Effector CD4-positive, alpha-beta T cell (primary cell): ENCODE measurements at regions not wholly inside any gene's neighbourhood (a gene's known extent, or its start where the extent isn't known, plus 50 kb on each side); places are given as distances from the start of the nearest gene placed in this dataset.
"Not testable (repeated sequence)": the region's sequence is repeated elsewhere in the genome, so short reads cannot be mapped to it uniquely, and the experiment has no call there.

Experiments used
- DNase-seq: peaks from one replicate; pipeline ENCODE4 v3.0.0-alpha.2; 2020

GRCh38 chr10:6794841-6795240 is 214.8 kb upstream of the PRKCQ start:
- not testable (repeated sequence) for DNase-seq

GRCh38 chr10:6794441-6794840 is 214.4 kb upstream of the PRKCQ start:
- DNase-seq: no peak

DNA sequence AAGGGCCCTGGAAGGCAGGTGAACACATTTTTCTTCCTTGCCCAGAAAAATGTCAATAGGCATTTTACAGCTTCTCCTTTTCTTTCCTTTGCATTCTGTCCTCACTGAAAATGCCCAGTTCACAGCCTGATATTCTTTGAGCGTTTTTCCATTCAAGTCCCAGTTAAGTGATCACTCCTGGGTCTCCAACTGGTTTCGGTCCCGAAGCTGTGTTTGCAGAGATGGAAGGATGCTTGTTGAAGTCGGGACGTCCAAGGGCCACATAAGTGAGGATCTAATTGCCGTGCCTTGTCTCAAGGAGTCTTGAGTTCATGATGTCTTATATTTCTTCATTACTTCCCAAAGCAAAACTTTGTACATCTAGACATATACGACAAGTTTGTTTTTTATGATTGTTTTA is 208.7 kb upstream of the PRKCQ start:
- no peak for DNase-seq

GRCh38 chr10:6788231-6788630 is 208.2 kb upstream of the PRKCQ start:
- no peak for DNase-seq

GRCh38 chr10:6787718-6788117 is 207.6 kb upstream of the PRKCQ start:
- no peak for DNase-seq

GRCh38 chr10:6787091-6787490 is 207.0 kb upstream of the PRKCQ start:
- no peak for DNase-seq

- DNase-seq: no peak
Measured at GRCh38 chr10:6786579-6787031, 206.5 kb upstream of the PRKCQ start.

DNA sequence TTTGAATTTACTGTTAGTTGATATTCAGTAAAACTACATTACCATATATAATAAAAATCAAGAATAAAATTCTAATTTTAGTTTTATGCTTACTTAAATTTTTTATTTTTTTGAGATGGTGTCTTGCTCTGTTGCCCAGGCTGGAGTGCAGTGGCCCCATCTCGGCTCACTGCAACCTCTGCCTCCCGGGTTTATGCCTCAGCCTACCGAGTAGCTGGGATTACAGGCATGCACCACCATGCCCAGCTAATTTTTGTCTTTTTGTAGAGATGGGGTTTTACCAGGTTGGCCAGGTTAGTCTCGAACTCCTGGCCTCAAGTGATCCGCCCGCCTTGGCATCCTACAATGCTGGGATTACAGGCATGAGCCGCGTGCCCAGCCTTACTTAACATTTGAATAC is 204.4 kb upstream of the PRKCQ start:
- not testable (repeated sequence) for DNase-seq

DNA sequence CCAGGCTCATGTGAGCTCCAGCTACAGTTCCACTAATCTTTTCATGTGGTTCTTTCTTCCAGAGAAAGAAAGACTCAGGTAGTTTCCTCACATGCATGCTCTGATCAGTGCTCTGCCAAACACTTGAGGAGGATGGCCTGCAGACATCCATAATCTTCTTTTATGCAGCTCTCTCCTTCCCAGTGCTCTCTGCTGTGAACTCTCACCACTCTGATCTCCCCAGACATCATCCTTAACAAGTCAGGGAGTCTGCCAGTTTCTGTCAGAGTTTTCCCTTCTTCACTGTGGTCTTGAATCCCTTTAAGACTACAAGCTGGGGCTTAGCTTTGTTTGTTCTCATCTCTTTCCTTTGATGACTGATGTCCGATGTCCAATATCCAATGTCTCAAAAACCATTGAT is 203.4 kb upstream of the PRKCQ start:
- no peak for DNase-seq

DNA sequence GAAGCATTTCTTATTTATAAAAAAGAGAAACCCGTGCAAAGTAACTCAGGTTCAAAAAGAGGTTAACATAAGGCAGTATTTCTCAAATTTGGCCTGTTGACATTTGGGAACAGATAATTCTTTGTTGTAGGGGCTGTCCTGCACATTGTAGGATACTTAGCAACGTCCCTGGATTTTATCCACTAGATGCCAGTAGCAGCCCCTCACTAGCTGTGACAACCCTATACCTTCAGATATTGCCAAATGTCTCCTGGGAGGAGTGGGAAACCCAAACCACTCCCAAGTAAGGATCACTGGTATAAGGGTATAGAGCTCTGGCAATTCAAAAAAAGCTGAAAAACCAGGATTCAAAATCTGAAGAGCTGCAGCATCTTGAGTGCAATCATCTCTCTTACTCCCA is 202.3 kb upstream of the PRKCQ start:
- no peak for DNase-seq

DNA sequence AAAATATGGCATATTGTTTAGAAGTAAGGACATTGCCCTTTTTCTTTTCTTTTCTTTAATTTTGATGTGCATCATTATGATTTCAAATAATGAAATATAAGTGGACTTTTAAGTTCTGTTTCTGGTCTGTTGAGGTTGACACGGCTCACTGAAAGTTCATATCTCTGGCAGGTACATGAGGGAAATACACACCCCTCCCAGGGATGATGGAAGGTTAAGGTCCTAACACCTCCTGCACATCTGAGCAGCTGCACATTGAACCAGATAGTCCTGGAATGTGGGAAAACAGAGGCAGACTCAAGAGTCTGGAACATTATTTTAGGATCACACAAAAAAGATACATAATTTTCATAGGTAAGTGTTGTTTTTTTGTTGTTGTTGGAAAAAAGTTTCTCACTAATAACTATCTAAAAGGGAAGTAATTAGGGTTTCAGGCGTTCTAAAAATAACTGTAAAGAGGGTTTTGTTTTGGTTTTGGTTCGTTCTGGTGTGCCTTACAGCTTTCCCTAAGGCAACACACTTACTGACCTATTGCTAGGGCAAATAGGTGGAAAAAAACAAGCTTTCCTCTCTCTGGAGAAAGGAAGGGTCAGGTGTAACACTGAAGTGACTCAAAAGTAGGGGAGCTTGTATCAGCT is 201.2 kb upstream of the PRKCQ start:
- DNase-seq: no peak

DNA sequence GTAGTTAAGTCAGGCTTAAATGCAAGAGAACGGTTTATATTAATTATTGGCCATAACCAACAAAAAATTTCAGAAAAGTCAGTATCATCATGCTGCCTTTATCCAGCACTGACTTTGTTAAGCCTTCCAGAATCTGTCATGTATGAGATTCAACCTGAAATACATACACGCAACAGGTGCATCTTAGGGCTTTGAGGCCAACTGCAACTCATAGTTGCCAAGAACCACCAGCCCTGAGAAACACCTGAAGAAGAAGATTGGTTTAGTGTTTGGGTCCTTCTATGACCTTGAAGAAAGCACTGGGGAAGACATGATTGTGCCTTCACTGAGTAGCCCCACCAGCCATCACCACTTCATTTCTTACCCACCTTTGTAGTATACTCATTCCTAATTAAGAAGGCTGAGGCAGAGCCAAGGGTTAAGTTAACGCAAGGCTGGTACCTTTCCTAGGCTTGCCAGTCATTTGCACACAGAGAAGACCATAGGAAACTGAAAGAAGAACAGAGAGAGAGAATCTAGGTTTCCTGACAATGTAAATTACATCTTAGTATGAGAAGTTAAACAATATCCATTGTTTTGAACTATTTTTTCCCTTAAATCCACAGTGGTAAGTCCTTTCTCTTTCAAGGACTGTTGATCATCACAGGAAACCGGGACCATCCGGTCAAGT is 200.1 kb upstream of the PRKCQ start:
- DNase-seq: no peak

GRCh38 chr10:6778992-6779701 is 199.1 kb upstream of the PRKCQ start:
- no peak for DNase-seq

DNA sequence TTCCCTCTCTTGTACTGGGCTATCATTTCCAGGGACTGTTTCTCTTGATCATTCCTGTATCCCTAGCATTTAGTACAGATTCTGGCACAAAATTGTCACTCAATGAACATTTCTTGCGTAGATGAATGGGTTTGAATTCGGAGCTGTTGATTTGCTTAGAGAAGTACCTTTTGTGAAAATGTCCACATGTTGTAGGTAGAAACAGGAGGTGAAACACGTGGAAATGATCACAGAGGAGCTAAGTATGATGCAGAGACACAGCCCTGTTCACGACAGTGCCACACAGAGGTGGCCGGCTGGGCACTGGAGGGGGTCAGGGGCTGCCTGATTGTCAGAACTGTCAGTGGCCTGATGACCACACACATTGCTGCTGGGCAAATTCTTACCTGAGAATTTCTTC is 196.1 kb upstream of the PRKCQ start:
- no peak for DNase-seq

GRCh38 chr10:6774406-6774805 is 194.3 kb upstream of the PRKCQ start:
- DNase-seq: no peak

DNA sequence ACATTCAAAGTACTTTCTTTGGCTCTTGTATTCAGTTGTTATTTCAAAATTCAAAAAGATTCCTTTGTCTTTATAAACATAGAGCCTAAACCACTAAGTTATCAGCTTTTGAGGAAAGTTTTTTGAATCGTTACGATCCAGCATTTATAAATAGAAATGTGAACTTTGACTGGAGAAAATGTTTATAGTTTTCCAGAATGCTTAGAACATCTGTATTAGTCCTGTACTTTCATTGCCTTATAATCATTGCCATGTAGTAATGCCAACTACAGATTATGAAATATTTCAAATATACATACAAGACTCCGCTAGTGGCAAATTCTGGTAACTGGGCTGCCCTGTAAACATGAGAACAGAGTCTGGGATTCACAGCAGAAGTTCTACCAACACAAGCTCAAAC is 191.3 kb upstream of the PRKCQ start:
- DNase-seq: no peak

DNA sequence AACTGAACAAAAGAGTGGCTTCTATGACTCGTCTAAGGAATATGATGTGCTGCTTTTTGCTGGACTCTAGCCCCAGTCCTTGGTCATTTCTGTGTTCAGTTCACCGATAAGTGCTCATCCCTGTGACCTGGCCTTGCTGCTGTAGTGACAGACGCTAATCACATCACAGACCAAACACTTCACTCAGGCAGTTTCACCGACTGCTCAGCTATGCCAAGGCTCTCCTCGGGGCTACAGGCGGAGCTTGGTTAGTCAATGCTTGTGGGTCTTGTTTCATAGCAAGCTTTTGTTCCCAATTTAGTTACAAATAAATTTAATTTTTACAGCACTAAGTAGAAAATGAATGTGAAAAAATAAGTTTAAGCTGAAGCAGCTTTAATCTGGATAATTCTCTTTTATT is 190.8 kb upstream of the PRKCQ start:
- DNase-seq: no peak

DNA sequence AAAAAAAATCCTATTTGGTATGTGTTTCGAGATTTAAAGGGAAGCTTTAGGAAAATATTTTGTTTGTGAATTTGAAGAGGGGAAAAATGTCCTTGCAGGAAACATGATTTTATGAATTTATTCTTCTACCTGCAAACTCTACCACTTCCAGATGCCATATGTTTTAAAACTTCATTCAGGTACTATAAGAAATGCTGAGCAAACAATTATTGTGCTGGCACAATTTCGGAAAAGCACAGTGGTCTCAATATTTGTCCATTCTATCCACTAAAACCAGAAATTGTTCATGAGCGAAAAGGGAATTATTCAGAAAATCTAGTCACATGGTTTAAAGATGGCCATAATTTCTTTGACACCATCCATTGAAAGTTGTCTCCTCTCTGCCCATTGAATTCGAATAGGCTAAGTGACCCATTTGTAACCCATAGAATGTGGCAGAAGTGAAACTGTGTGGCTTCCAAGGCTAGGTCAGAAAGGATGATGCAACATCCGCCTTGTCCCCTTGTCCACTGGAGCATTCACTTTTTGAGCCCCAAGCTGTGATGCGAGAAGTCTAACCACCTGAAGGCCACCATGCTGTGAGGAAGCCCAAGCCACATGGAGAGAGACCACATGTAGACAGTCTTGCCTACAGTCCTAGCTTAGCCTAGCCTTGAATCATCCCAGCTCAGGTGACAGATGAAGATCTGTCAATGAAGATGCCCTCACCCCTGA is 189.8 kb upstream of the PRKCQ start:
- no peak for DNase-seq

- DNase-seq: no peak
Measured at GRCh38 chr10:6766131-6766801, 186.2 kb upstream of the PRKCQ start.

- DNase-seq: no peak
Measured at GRCh38 chr10:6763423-6763822, 183.3 kb upstream of the PRKCQ start.

DNA sequence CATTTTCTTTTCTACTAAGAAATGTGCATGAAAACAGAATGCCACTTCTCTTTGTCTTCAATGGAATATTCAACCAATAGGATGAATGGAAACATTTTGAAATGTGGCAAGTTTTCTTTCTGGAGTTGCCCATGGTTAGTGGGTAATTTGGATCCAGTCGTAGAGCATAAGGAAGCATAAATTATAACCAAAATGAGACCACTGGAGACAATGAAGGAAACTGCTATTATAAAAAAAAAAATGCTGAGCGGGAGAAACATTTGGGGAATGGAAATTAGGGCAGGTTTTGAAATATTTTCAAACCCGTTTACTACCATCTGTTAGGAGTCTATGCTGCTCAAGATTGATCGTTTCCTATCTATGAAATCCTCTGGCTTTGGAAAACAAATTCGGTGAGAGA is 182.9 kb upstream of the PRKCQ start:
- DNase-seq: no peak

DNA sequence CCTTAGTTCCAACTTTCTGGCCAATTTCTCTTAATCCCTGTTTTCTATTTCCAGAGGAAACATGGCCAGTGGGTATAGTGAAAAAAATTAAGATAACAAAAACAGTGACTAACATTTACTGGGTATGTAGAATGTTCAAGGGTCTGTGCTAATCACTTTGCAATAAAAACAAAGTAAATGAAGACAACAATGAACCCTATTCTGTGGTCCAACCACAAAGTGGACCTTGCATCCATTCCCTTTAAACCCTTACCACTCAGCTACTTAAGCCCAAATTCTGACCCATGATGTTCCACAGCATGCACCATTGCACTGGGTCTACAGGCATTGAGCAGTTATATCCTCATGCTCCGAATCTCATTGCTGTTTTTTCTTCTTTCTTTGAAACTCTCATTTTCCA is 179.9 kb upstream of the PRKCQ start:
- no peak for DNase-seq

DNA sequence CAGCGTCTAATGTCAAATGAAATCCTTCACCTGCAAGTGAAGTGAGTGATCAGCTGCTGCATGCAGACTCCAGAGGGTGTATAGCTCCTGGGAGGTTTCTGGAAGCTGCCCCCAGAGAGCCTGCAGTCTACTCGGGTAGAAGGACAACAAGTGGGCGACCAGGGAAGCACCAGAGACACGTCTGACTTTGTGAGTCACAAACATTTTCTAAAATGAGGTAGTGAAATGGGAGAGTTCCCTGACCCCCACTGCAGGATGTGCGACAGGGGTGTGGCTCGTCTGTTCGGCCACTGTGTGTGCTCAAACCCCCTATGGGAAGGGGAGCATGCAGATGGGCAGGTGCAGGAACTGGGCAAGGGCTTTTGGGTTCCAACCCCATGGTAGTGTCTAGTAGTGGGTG is 177.1 kb upstream of the PRKCQ start:
- no peak for DNase-seq
